Fibroblast of the aortic adventitia (primary cell): ENCODE measurements at regions not wholly inside any gene's neighbourhood (a gene's known extent, or its start where the extent isn't known, plus 50 kb on each side); places are given as distances from the start of the nearest gene placed in this dataset.

Source experiments
- DNase-seq: peaks from one replicate; pipeline ENCODE4 v3.0.0-alpha.2; 2010; ENCODE audit warnings: low read depth
- H3K4me3 ChIP-seq: 2 replicates; pipeline ENCODE4 v1.5.1; 2011; ENCODE audit warnings: low read depth, mild to moderate bottlenecking, control low read depth, low read length, moderate library complexity
- TF ChIP-seq, protein P1 (sequence below): IDR thresholded peaks from 2 replicates; pipeline ENCODE4 v1.5.1; 2011; ENCODE audit warnings: mild to moderate bottlenecking, low read length, control low read depth, inconsistent platforms; ENCODE audit not compliant: insufficient read depth

DNA sequence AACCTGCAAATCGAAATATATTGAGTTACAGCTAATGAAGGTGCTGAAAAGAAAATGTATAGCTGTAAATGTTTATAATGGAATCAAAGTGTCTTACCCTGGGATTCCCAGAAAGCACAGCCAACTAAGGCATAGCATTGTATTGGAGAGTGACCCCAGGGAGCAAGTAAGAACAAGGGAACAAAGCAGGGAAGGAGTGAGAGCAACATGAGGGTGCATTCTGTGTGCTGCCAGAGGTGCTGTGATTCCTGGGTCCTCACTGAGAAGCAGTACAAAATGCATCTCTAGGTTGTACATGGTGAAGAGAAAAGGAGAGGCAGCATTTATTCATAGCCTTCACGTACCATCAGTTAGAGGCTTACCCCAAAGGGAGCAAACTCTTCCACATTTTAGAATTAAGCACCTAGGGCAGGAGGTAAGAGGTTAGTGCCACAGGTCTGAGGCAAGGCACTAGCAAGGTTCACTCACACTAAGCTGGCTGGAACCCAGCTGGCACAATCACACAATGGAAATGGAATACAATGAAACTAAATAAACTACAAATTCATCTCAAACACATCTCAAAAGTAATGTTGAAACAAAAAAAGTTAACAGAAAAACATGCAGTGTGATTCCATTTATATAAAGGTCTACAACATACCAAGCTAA, 151.5 kb upstream of the C2CD4B start:
- no peak for DNase-seq
- TF ChIP-seq, protein P1, sequence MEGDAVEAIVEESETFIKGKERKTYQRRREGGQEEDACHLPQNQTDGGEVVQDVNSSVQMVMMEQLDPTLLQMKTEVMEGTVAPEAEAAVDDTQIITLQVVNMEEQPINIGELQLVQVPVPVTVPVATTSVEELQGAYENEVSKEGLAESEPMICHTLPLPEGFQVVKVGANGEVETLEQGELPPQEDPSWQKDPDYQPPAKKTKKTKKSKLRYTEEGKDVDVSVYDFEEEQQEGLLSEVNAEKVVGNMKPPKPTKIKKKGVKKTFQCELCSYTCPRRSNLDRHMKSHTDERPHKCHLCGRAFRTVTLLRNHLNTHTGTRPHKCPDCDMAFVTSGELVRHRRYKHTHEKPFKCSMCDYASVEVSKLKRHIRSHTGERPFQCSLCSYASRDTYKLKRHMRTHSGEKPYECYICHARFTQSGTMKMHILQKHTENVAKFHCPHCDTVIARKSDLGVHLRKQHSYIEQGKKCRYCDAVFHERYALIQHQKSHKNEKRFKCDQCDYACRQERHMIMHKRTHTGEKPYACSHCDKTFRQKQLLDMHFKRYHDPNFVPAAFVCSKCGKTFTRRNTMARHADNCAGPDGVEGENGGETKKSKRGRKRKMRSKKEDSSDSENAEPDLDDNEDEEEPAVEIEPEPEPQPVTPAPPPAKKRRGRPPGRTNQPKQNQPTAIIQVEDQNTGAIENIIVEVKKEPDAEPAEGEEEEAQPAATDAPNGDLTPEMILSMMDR, result no peak
- H3K4me3 ChIP-seq, result no peak overlapping the region

DNA sequence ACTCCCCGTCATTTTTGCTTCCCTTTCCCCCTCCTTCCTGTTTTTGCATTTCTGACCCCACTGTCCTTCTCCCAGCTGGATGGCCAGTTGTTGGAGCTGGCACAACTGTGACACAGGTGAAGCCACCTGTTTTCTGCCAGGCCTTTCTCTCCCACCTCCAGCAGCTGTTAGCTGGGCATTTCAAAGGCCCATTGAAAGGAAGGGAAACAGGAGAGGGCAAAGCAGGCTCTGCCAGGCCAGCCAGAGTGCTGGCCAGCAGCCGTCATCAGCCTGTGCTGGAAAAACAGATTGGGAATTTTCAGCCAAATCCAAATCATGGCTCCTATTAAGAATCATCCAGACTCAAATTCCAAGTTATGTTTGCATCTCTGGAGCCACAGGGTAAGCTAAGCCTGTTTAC, 155.2 kb upstream of the C2CD4B start:
- DNase-seq, result no peak
- H3K4me3 ChIP-seq, result no peak overlapping the region
- TF ChIP-seq, protein P1, result no peak

DNA sequence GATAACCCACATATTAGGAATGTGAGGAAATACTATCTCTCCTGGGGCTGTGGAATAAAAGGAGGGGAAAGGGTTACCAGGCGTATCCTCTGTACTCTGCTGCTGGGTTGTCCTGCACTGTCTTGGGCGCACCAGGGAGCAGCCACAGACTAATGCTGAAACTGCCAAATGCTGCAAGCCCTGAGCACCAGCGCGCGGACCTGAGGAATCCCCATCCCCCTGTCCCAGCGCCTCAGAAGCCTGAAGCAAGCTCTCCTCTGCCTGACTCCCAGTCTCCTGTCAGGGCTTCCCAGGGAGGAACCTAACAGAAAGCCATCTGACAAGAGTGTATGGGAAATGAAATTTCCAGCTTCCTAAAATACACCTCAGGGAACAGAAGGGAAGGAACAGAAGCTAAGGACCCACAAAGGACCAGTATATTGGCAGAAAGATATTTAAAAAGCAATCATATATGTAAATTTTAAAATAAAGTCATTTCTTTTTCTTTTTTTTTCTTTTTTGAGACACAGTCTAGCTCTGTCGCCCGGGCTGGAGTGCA, 158.3 kb upstream of the C2CD4B start:
- H3K4me3 ChIP-seq, result no peak overlapping the region
- TF ChIP-seq, protein P1, result no peak
- DNase-seq, result no peak

DNA sequence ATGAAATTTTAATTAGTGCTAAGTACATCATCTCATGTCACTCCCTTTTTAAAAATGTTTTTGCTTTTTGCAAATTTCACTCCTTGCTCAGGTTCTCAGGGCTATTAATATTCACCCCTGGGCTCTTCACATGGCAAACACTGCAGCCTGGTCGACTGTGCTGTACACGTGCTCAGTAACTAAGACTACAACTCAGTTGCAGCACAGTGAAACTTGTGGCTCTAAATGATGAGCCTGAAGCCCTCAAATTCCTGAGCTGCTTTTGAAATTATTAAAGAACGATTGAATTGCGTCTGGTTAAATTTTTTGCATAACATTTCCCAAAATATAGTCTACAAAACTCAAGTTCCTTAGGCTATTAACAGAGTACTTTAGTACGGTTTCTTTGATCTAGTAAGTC, 159.3 kb upstream of the C2CD4B start:
- TF ChIP-seq, protein P1, result no peak
- no peak for DNase-seq
- H3K4me3 ChIP-seq, result no peak overlapping the region

DNA sequence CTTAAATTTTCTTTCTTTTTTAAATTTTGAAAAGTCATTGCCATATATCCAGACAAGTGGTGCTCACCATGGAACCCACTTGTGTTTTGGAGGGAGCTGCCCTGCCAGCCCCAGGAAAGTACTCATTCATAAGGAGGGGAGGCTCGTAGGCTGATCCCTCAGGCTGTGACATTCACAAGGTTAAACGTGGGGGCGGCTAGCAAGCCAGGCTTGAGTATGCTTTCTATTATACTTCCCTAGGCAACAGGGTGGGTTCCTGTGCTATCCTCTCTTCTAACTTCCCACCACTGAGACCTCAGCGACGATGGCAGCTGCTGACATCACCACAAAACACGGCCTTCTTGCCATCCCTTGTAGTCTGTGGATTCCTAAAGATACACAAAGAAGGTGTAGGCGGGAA, 160.5 kb upstream of the C2CD4B start:
- TF ChIP-seq, protein P1, result no peak
- H3K4me3 ChIP-seq, result no peak overlapping the region
- no peak for DNase-seq

DNA sequence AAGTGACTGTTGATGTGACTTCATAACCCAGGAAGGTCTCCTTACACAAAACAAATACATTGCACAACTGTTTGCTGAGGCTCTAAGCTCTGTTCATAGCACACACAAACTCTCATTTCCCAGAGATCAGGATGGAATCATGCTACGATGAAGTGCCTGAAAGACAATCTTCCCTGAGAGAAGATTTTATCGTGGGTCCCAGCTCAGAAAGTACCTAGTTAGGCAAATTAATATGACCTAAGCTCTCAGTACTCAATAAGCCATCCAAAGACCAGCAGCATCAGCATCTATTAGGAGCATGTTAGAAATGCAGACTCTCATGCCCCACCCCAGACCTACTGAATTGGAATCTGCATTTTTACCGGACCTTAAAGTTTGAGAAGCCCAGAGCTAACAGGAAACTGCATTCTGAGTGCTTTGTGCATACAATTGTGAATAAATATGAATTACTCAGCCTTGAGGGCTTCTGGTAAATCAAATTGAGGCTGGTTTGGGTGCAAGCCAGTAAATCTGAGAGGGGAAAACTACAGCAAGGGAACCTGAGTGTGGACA, 161.5 kb upstream of the C2CD4B start:
- no peak overlapping the region for H3K4me3 ChIP-seq
- TF ChIP-seq, protein P1, result no peak
- no peak for DNase-seq
